ENCODE measurements at regions not wholly inside any gene's neighbourhood (a gene's known extent, or its start where the extent isn't known, plus 50 kb on each side); places are given as distances from the start of the nearest gene placed in this dataset.

DNA sequence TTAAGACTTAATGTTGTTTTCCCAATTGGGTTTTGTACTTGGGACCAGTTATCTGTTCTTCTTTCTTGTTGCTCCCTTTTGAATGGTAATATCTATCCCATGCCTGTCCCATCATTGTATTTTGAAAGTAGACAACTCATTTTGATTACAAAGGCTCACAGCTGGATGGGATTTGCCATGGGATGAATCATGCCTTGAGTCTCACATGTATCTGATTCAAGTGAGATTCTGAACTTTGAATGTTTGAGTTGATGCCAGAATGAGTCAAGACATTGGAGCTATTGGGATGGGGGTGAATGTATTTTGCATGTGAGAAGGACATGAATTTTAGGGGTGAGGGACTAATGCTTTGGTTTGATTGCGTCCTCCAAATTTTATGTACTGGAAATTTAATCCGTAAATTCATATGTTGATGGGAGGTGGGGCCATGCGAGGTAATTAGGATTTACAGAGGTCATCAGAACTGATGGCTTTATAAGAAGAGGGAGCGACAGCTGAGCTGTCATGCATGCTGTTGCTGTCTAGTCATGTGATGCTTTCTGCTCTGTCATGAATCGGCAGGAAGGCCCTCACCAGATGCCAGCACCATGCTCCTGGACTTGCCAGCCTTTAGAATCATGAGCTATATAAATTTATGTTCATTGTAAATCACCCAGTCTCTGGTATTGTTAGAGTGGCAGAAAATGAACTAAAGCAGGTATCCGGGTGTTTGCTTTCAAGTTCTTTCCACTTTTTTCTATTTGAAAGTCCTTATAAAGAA, 741.3 kb upstream of the RAB6C start:
- Histone ChIP-seq H3K4me1 (ENCODE audit: control insufficient read depth, extremely low read depth, insufficient read depth, low read length) (no peaks in the 10 kb centered on the region), H3K9ac (replicated peaks; ENCODE audit: extremely low read depth, insufficient read depth, low read length) (no peak overlapping the region), H3K9me1 (replicated peaks; ENCODE audit: control insufficient read depth, extremely low read depth, insufficient read depth, low read length) (no peaks in the 10 kb centered on the region), H3K36me3 (ENCODE audit: control insufficient read depth in 2 of 2, extremely low read depth in 1 of 2, insufficient read depth in 2 of 2, low read length in 2 of 2) (no peaks in the 10 kb centered on the region), H3K4me3 (replicated peaks in 1 of 3; ENCODE audit: insufficient read depth in 1 of 3, low read depth in 1 of 3, low read length in 3 of 3) (no peak overlapping the region), H3K27me3 (ENCODE audit: control insufficient read depth in 2 of 2, insufficient read depth in 2 of 2, low read length in 2 of 2) (no peaks in the 10 kb centered on the region), H4K20me1 (replicated peaks; ENCODE audit: control insufficient read depth, extremely low read depth, insufficient read depth, low read length) (no peaks in the 10 kb centered on the region), H3K79me2 (ENCODE audit: control insufficient read depth, insufficient read depth, low read length) (no peaks in the 10 kb centered on the region), H3K9me3 (replicated peaks; ENCODE audit: control insufficient read depth, insufficient read depth, low read length) (peaks cover 5% of the 10 kb centered on the region), H2AFZ (ENCODE audit: low read depth, low read length) (no peak overlapping the region), H3K27ac (ENCODE audit: insufficient read depth, low read depth, low read length) (no peak overlapping the region), H3K4me2 (ENCODE audit: insufficient read depth, low read length) (no peak overlapping the region)
- dilution Hi-C loops (cut with MboI; ENCODE audit: extremely low pct_ligation_motif_present, low sequenced_read_pairs) (no loop called here), intact Hi-C loops (cut with micrococcal nuclease) (no loop called here)
- no peak for TF ChIP-seq POLR2A (IDR thresholded peaks at IDR 0.05; ENCODE audit: low read depth, low read length)
- TF ChIP-seq POLR2AphosphoS5 (IDR thresholded peaks at IDR 0.05; ENCODE audit: insufficient read depth, low read depth, low read length) = no peak
- no peak for TF ChIP-seq MYC (IDR thresholded peaks at IDR 0.05; ENCODE audit: low read depth, low read length)
- TF ChIP-seq, protein P1, sequence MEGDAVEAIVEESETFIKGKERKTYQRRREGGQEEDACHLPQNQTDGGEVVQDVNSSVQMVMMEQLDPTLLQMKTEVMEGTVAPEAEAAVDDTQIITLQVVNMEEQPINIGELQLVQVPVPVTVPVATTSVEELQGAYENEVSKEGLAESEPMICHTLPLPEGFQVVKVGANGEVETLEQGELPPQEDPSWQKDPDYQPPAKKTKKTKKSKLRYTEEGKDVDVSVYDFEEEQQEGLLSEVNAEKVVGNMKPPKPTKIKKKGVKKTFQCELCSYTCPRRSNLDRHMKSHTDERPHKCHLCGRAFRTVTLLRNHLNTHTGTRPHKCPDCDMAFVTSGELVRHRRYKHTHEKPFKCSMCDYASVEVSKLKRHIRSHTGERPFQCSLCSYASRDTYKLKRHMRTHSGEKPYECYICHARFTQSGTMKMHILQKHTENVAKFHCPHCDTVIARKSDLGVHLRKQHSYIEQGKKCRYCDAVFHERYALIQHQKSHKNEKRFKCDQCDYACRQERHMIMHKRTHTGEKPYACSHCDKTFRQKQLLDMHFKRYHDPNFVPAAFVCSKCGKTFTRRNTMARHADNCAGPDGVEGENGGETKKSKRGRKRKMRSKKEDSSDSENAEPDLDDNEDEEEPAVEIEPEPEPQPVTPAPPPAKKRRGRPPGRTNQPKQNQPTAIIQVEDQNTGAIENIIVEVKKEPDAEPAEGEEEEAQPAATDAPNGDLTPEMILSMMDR (IDR thresholded peaks at IDR 0.05; ENCODE audit: extremely low read depth in 1 of 2, insufficient read depth in 1 of 2, low read depth in 1 of 2, low read length in 2 of 2) = no peak
- FAIRE-seq (no peak), DNase-seq (ENCODE audit: low read depth, low spot score) (no peak)
- no TSS peak for BruUV-seq (replicated peaks)
- CTCF ChIA-PET = no interaction called here
- POLR2A ChIA-PET = no interaction called here

DNA sequence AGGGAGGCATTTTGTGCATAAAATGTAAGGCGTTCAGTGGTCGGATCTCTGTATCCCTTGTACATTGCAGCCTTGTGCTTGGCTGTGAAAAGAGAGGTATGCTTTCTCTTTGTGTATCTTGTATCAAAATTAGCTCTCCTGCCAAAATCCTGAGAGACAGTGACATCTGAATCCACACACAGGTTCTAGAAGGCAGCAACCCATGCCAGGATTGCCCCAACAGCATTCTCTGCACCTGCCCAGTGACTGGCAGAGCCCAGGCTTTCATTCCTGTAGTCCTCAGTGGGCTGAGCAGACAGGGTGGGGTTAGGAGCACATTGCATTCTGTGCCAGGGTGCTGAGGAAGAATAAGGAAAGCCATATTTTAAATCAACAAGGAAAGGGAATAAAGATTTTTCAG, 740.3 kb upstream of the RAB6C start:
- intact Hi-C loops (cut with micrococcal nuclease) (no loop called here), dilution Hi-C loops (cut with MboI; ENCODE audit: extremely low pct_ligation_motif_present, low sequenced_read_pairs) (no loop called here)
- no TSS peak for BruUV-seq (replicated peaks)
- FAIRE-seq (no peak), DNase-seq (ENCODE audit: low read depth, low spot score) (no peak)
- no peak overlapping the region for H2AFZ ChIP-seq (ENCODE audit: low read depth, low read length)
- no peaks in the 10 kb centered on the region for H3K36me3 ChIP-seq (ENCODE audit: control insufficient read depth in 2 of 2, extremely low read depth in 1 of 2, insufficient read depth in 2 of 2, low read length in 2 of 2)
- no peaks in the 10 kb centered on the region for H3K4me1 ChIP-seq (ENCODE audit: control insufficient read depth, extremely low read depth, insufficient read depth, low read length)
- H3K79me2 ChIP-seq (ENCODE audit: control insufficient read depth, insufficient read depth, low read length) = no peaks in the 10 kb centered on the region
- no peaks in the 10 kb centered on the region for H3K27me3 ChIP-seq (ENCODE audit: control insufficient read depth in 2 of 2, insufficient read depth in 2 of 2, low read length in 2 of 2)
- no peak for TF ChIP-seq EZH2 (IDR thresholded peaks at IDR 0.05; ENCODE audit: borderline replicate concordance, low read depth, low read length, severe bottlenecking)
- TF ChIP-seq MYC (IDR thresholded peaks at IDR 0.05; ENCODE audit: low read depth, low read length) = no peak
- TF ChIP-seq, protein P2, sequence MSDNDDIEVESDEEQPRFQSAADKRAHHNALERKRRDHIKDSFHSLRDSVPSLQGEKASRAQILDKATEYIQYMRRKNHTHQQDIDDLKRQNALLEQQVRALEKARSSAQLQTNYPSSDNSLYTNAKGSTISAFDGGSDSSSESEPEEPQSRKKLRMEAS (IDR thresholded peaks at IDR 0.05; ENCODE audit: insufficient read depth, insufficient read length) = no peak
- TF ChIP-seq GATA2 (IDR thresholded peaks at IDR 0.05; ENCODE audit: insufficient read depth, insufficient read length, low read depth, low read length) = no peak
- no peak for TF ChIP-seq FOS (IDR thresholded peaks at IDR 0.05; ENCODE audit: borderline replicate concordance, insufficient read depth, low read length)
- TF ChIP-seq POLR2A (IDR thresholded peaks at IDR 0.05; ENCODE audit: low read depth, low read length) = no peak
- no peak for TF ChIP-seq POLR2AphosphoS5 (IDR thresholded peaks at IDR 0.05; ENCODE audit: insufficient read depth, low read depth, low read length)
- TF ChIP-seq, protein P1 (IDR thresholded peaks at IDR 0.05; ENCODE audit: extremely low read depth in 1 of 2, insufficient read depth in 1 of 2, low read depth in 1 of 2, low read length in 2 of 2) = no peak
- no peak for TF ChIP-seq JUN (IDR thresholded peaks at IDR 0.05; ENCODE audit: borderline replicate concordance, insufficient read depth, insufficient read length, low read depth)
- H3K9me3 ChIP-seq (replicated peaks; ENCODE audit: control insufficient read depth, insufficient read depth, low read length) = peaks cover 5% of the 10 kb centered on the region
- H3K9me1 ChIP-seq (replicated peaks; ENCODE audit: control insufficient read depth, extremely low read depth, insufficient read depth, low read length) = no peaks in the 10 kb centered on the region
- ChIA-PET CTCF (no interaction called here), POLR2A (no interaction called here)
- no peaks in the 10 kb centered on the region for H4K20me1 ChIP-seq (replicated peaks; ENCODE audit: control insufficient read depth, extremely low read depth, insufficient read depth, low read length)
- H3K4me2 ChIP-seq (ENCODE audit: insufficient read depth, low read length) = no peak overlapping the region
- no peak overlapping the region for H3K4me3 ChIP-seq (replicated peaks in 1 of 3; ENCODE audit: insufficient read depth in 1 of 3, low read depth in 1 of 3, low read length in 3 of 3)
- H3K9ac ChIP-seq (replicated peaks; ENCODE audit: extremely low read depth, insufficient read depth, low read length) = no peak overlapping the region
- H3K27ac ChIP-seq (ENCODE audit: insufficient read depth, low read depth, low read length) = no peak overlapping the region
